Activated CD8-positive, alpha-beta memory T cell treated with anti-CD3 and anti-CD28 coated beads, Interleukin-2, amount 50 U/mL, for 24 hours (primary cell): ENCODE measurements at regions not wholly inside any gene's neighbourhood (a gene's known extent, or its start where the extent isn't known, plus 50 kb on each side); places are given as distances from the start of the nearest gene placed in this dataset.
"Not testable (repeated sequence)": the region's sequence is repeated elsewhere in the genome, so short reads cannot be mapped to it uniquely, and the experiment has no call there.

ENCODE experiments used
- DNase-seq: peaks from one replicate; pipeline ENCODE4 v3.0.0-alpha.2; 2020; ENCODE audit errors: extremely low read depth

DNA sequence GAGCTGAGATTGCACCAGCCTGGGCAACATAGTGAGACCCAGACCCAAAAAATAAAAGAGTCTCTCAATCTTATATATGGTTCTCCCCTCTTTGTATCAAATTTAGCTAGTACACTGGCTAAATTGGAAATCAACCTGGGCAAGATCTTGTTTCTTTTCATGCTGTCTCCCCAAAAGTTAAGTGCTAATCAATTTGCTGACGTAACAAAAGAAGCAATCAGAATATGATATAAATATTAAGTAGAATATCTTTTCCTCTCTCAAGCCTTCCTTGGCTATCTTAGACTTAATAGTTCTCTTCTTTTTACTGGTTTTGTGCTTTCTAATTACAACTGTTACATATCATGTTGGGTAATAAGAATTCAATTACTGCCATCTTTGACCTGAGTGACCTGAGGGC, 258.9 kb downstream of the KCNRG start:
- DNase-seq, result no peak

GRCh38 chr13:50275392-50276063, 260.3 kb downstream of the KCNRG start:
- no peak for DNase-seq

GRCh38 chr13:50276550-50276949, 261.3 kb downstream of the KCNRG start:
- DNase-seq, result no peak

DNA sequence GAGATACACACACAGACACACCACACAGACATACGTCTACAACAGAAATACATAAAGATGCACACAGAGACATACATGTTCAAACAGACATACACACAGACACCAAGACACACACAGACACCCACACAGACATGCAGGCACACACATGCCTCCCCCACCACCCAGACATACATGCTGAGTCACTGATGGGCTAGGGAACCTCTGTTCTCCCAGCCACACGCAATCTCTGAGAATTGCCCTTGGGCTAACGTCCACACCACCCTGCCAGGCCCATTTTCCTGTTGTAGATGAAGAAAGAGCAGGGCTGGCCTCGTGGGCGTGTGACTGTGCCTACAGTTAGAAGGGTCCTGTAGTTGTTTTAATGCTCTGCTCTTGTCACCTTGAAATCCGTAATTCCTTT, 261.9 kb downstream of the KCNRG start:
- DNase-seq, result no peak

GRCh38 chr13:50277906-50278305, 262.7 kb downstream of the KCNRG start:
- no peak for DNase-seq

- no peak for DNase-seq
These were observed 265.2 kb downstream of the KCNRG start for GRCh38 chr13:50280441-50280937.

- no peak for DNase-seq
These were observed 266.8 kb downstream of the KCNRG start for GRCh38 chr13:50282016-50282415.

- DNase-seq, result no peak
These were observed 267.8 kb downstream of the KCNRG start for GRCh38 chr13:50283017-50283416.

DNA sequence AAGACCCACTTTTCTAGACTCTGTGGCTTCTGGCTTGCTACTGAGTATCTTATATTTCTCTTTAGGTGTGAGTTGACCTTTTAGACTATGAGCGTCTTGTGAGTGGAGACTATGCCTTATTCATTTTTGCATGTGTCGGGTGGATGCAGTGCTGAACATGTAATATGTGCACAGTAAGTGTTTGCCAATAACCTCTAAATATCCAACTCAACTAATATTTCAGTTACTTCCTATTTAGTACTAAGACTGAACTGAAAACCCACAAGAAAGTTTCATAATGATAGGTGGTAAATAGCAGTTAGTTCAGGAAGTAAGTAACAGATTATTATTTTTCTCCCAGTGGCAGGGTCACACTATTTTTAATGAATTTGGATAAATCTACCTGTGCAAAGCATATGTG, 269.3 kb downstream of the KCNRG start:
- no peak for DNase-seq

- no peak for DNase-seq
These were observed 270.0 kb downstream of the KCNRG start for GRCh38 chr13:50285283-50285682.

DNA sequence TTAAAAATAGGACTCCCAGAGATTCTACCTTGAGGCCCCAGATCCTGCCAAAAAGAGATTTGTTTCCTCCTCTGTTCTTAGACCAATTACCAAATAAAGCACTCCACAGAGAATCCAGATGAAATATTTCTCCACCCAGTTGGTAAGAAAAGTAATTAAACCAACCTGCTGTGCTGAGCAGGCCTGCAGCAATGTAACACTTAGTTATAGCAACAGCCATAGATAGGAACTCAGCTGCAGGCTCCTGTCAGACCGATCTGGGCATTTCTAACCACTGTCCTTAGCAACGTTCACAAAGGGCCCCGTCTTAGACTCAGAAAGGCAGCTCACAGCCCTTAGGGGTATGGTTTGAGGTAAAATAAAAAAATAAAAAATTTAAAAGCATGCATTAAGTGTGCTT, 271.1 kb downstream of the KCNRG start:
- DNase-seq, result no peak

- no peak for DNase-seq
These were observed 274.9 kb downstream of the KCNRG start for GRCh38 chr13:50290186-50290585.

- DNase-seq, result no peak
These were observed 276.4 kb downstream of the KCNRG start for GRCh38 chr13:50291611-50292010.

DNA sequence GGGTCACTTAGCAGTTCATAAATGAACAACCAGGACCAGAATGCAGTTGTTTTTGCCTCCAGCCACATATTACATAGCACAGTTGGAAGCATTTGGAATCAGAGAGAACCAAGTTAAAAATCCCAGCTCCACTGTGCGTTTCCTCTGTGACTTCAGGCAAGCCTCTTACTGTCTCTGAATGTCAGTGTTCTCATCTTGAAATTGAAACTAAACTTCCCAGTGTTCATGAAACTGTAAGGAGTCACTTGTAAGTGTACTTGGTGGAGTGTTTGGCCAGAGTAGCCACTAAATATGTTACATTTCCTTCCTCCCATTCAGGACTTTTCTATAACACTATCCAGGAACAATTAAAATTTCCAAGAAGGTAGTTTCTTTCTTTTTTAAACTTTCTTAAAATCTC, 276.8 kb downstream of the KCNRG start:
- DNase-seq, result no peak

GRCh38 chr13:50294425-50294824, 279.2 kb downstream of the KCNRG start:
- DNase-seq, result not testable (repeated sequence)

DNA sequence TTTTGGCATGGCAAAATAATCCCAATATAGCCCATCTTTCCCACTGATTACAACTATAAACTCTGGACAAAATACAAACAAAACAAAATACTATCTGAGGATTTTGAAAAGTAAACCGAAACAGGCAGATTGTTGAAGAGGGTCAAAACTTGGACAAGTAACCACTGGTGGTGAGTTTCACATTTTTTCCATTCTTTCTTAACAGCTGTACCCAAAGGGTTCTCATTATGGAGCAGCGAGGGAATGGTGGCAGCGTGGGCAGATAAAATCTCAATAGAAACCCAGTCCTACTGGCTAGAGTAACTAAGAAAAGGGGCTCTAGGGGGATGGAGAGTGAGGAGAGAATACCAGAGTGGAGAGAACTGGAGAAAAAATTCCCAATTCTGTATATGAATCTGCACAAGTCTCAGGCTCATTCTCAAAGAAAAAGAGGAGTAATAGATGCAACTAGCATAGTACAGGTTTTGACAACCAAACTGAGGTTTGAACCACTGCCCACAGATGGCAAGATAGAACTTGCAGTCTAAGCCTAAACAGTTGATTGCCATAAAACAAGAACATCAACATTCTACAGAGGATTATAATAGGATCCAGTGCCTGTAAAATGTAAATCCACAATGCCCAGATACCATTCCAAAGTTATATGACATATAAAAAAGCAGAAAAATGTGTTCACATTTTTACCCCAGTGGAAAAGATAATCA, 284.5 kb downstream of the KCNRG start:
- DNase-seq, result no peak

DNA sequence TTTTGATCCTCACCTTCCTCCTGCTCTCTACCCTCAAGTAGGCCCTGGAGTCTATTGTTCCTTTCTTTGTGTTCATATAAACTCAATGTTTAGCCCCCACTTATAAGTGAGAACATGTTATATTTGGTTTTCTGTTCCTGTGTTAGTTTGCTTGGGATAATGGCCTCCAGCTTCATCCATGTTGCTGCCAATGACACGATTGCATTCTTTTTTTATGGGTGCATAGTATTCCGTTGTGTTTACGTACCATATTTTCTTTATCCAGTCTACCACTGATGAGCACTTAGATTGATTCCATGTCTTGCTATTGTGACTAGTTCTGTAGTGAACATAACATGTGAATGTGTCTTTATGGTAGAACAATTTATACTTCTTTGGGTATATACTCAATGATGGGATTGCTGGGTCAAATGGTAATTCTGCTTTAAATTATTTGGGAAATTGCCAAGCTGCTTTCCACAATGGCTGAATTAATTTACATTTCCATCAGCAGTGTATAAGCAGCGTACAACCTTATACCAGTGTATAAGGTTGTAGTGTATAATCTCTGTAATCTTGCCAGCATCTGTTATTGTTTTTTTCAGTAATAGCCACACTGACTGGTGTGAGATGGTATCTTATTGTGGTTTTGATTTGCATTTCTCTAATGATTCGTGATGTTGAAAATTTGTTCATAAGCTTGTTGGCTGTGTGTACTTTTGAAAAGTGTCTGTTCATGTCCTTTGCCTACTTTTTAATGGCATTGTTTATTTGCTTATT, 288.9 kb downstream of the KCNRG start:
- DNase-seq, result no peak

- no peak for DNase-seq
These were observed 290.9 kb downstream of the KCNRG start for GRCh38 chr13:50306156-50306555.

GRCh38 chr13:50309318-50309717, 294.1 kb downstream of the KCNRG start:
- no peak for DNase-seq

- DNase-seq, result no peak
These were observed 294.8 kb downstream of the KCNRG start for GRCh38 chr13:50309882-50310594.

DNA sequence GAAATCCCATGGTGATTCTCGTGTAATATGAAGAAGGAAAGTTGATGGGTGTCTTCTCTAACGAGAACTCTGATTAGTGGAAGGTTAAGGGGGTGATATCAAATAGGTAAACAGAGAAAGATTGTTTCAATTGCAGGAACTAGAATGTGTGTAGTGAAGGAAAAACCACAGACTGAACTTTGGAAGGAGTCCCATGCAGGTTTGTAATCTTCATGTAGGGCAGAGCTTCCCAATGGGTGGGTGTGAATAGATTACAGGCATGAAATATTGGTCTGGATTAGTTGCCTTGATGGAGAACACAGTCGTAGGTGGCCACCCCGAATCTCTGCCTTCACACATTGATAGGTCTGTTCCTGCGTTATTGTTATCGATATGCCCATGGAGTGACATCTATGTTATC, 295.5 kb downstream of the KCNRG start:
- DNase-seq, result no peak

- DNase-seq, result no peak
These were observed 303.6 kb downstream of the KCNRG start for GRCh38 chr13:50318887-50319286.
